K562 (cell line): ENCODE measurements at regions not wholly inside any gene's neighbourhood (a gene's known extent, or its start where the extent isn't known, plus 50 kb on each side); places are given as distances from the start of the nearest gene placed in this dataset.

Experiments used
- ATAC-seq: fragments of 200-7000 bp; cut with Tn5 transposase; 3 replicates; pipeline ENCODE4 v1.9.1; 2020; ENCODE audit warnings: moderate library complexity
- BruUV-seq: library from RNA; stranded (reverse); fragments of 400-500 nt; replicated peaks from 2 replicates; lab custom pipeline; 2021; lab: Mats Ljungman, UMichigan
- CTCF ChIA-PET: fragments of 300-600 bp; formaldehyde crosslinking; extraction: SDS; loops from one replicate; lab custom pipeline; 2021; ENCODE audit warnings: low intra/inter-chr PET ratio; lab: Yijun Ruan, JAX
- POLR2A ChIA-PET: fragments of 300-600, 350-650 bp; sonication (Branson Sonifier 250); formaldehyde crosslinking; extraction: SDS; loops from one replicate; lab custom pipeline; 2021; ENCODE audit warnings: antibody characterized with exemption, inconsistent platforms; lab: Yijun Ruan, JAX
- DNase-seq, 4 experiments: peaks; one replicate each; pipeline versions ENCODE4 v3.0.0 to v3.0.0-alpha.2; 2011 to 2018; ENCODE audit warnings: low spot score in 3 of 4, mixed read lengths in 3 of 4; ENCODE audit errors: extremely low read depth in 1 of 4
- FAIRE-seq: peaks from 2 replicates; lab custom pipeline; 2011; peaks lifted over from hg19 to GRCh38; lab: Jason Lieb, UNC
- H2AFZ ChIP-seq: 2 replicates; pipeline ENCODE4 v1.6.0; 2011; ENCODE audit warnings: low read depth, low read length, control low read depth, inconsistent platforms
- H3K27ac ChIP-seq: fragments of 200-600 bp; 3 replicates; pipeline ENCODE4 v1.8.0; 2011; ENCODE audit warnings: low read depth, mild to moderate bottlenecking, control low read depth, inconsistent platforms, low read length, moderate library complexity, mixed read lengths; ENCODE audit errors: extremely low read depth
- H3K27me3 ChIP-seq, 2 experiments: fragments of 300-600 bp in 1 of 2; 2 replicates in 1 of 2; 3 replicates in 1 of 2; pipeline versions ENCODE4 v1.6.0 to v1.8.0; 2011; ENCODE audit warnings: inconsistent platforms in 2 of 2, low read length in 2 of 2, mild to moderate bottlenecking in 1 of 2, mixed read lengths in 1 of 2, moderate library complexity in 1 of 2; ENCODE audit not compliant: control insufficient read depth in 2 of 2, insufficient read depth in 2 of 2
- H3K36me3 ChIP-seq: fragments of 300-600 bp; 3 replicates; pipeline ENCODE4 v1.8.0; 2011; ENCODE audit warnings: mild to moderate bottlenecking, low read length, inconsistent platforms; ENCODE audit not compliant: control insufficient read depth, insufficient read depth
- H3K4me1 ChIP-seq, 2 experiments: fragments of 200-600 bp in 1 of 2; replicated peaks in 1 of 2; 2 replicates in 1 of 2; 3 replicates in 1 of 2; pipeline versions ENCODE4 v1.5.1 to v1.8.0; 2011; ENCODE audit warnings: inconsistent platforms in 2 of 2, low read length in 2 of 2, mild to moderate bottlenecking in 1 of 2, mixed read lengths in 1 of 2, moderate library complexity in 1 of 2; ENCODE audit not compliant: control insufficient read depth in 2 of 2, insufficient read depth in 2 of 2
- H3K4me2 ChIP-seq: 2 replicates; pipeline ENCODE4 v1.6.1; 2011; ENCODE audit warnings: low read length, control low read depth, inconsistent platforms, mixed read lengths; ENCODE audit not compliant: insufficient read depth
- H3K4me3 ChIP-seq: fragments of 200-600 bp; sonication (generic), shearing (Covaris generic); 2 replicates; pipeline ENCODE4 v1.5.1; 2016; ENCODE audit warnings: control low read depth, inconsistent platforms
- H3K79me2 ChIP-seq: fragments of 200-600 bp; 3 replicates; pipeline ENCODE4 v1.8.0; 2011; ENCODE audit warnings: low read length, inconsistent platforms; ENCODE audit not compliant: control insufficient read depth, insufficient read depth
- H3K9ac ChIP-seq, 2 experiments: 2 replicates each; pipeline versions ENCODE4 v1.6.0 to v1.6.1; 2011; ENCODE audit warnings: low read depth in 2 of 2, low read length in 2 of 2, control low read depth in 1 of 2, inconsistent platforms in 1 of 2, mild to moderate bottlenecking in 1 of 2, mixed read lengths in 1 of 2; ENCODE audit not compliant: insufficient read depth in 1 of 2
- H3K9me1 ChIP-seq: one replicate; pipeline ENCODE4 v1.6.0; 2011; ENCODE audit warnings: inconsistent platforms, mild to moderate bottlenecking, low read length, moderate library complexity; ENCODE audit not compliant: control insufficient read depth, insufficient read depth
- H3K9me3 ChIP-seq: replicated peaks from 2 replicates; pipeline ENCODE4 v1.5.1; 2011; ENCODE audit warnings: low read depth, low read length, inconsistent platforms; ENCODE audit not compliant: control insufficient read depth, insufficient read depth
- H4K20me1 ChIP-seq: replicated peaks from 2 replicates; pipeline ENCODE4 v1.6.1; 2011; ENCODE audit warnings: low read length, inconsistent platforms, mixed read lengths; ENCODE audit not compliant: control insufficient read depth, insufficient read depth
- ETV5 ChIP-seq: sonication (generic); formaldehyde crosslinking; IDR thresholded peaks from 2 replicates; pipeline ENCODE4 v1.4.0; 2020; ENCODE audit warnings: low read depth, mild to moderate bottlenecking, missing genetic modification reagents
- EZH2 ChIP-seq: IDR thresholded peaks from 2 replicates; pipeline ENCODE4 v1.6.1; 2012; ENCODE audit warnings: low read depth, mild to moderate bottlenecking, inconsistent platforms, low read length, borderline replicate concordance
- FOXA3 ChIP-seq, 2 experiments: fragments of 450-650 bp in 1 of 2; sonication (generic) in 1 of 2; formaldehyde crosslinking; IDR thresholded peaks in 1 of 2; conservative IDR thresholded peaks in 1 of 2; 2 replicates each; pipeline versions ENCODE4 v1.4.0 to v1.8.0; 2020 to 2022; ENCODE audit warnings: mild to moderate bottlenecking in 2 of 2, missing genetic modification reagents in 1 of 2
- HSF4 ChIP-seq: fragments of 250-450 bp; sonication (Bioruptor Pico); IDR thresholded peaks from 2 replicates; pipeline ENCODE4 v2.1.2; 2022; ENCODE audit warnings: mild to moderate bottlenecking, moderate library complexity, borderline replicate concordance
- IRF2 ChIP-seq: sonication (generic); formaldehyde crosslinking; IDR thresholded peaks from 2 replicates; pipeline ENCODE4 v1.8.1; 2022; ENCODE audit warnings: mild to moderate bottlenecking, missing genetic modification reagents
- NFE2 ChIP-seq: IDR thresholded peaks from 2 replicates; pipeline ENCODE4 v1.6.1; 2014; ENCODE audit warnings: antibody characterized with exemption, low read depth
- PCBP1 ChIP-seq: fragments of 200-400 bp; formaldehyde crosslinking; IDR thresholded peaks from 2 replicates; pipeline ENCODE4 v1.6.1; 2018; ENCODE audit warnings: mild to moderate bottlenecking, low read depth, low read length; ENCODE audit not compliant: poor library complexity, severe bottlenecking
- PHF20 ChIP-seq: fragments of 450-650 bp; IDR thresholded peaks from 2 replicates; pipeline ENCODE4 v1.6.1; 2018; ENCODE audit not compliant: partially characterized antibody
- TCFL5 ChIP-seq: fragments of 250-450 bp; sonication (Bioruptor Pico); conservative IDR thresholded peaks from 2 replicates; pipeline ENCODE4 v1.6.1; 2021; ENCODE audit warnings: mild to moderate bottlenecking, moderate library complexity, matching md5 sums
- ZNF436 ChIP-seq: fragments of 250-450, 450-650 bp; sonication (Bioruptor Pico); formaldehyde crosslinking; IDR thresholded peaks from 2 replicates; pipeline ENCODE4 v1.7.0; 2020; ENCODE audit warnings: mild to moderate bottlenecking
- ZNF583 ChIP-seq: fragments of 250-450 bp; sonication (Bioruptor Pico); IDR thresholded peaks from 2 replicates; pipeline ENCODE4 v1.4.0; 2020
- WGBS: fragments of 100-300 bp; shearing (Covaris generic); methylation state at CpG from one replicate; pipeline ENCODE4 v1.1.6; 2016; ENCODE audit warnings: low coverage, mixed read lengths; ENCODE audit not compliant: insufficient coverage; ENCODE audit errors: missing lambda C conversion rate; 5-methylcytosine and 5-hydroxymethylcytosine counted together
- in situ Hi-C: fragments of 300-500 bp; cut with MboI; formaldehyde crosslinking; loops from 4 replicates; pipeline ENCODE4 v1.15.0; 2018; ENCODE audit warnings: inconsistent platforms, mixed read lengths
- intact Hi-C: fragments of 100-400 bp; cut with micrococcal nuclease; formaldehyde crosslinking; loops from 2 replicates; pipeline ENCODE4 v1.14.2; 2022
- TF ChIP-seq, protein P1 (sequence below): fragments of 250-450 bp; sonication (Bioruptor Pico); IDR thresholded peaks from 2 replicates; pipeline ENCODE4 v1.5.0; 2021

GRCh38 chr12:83753205-83753604 lies 1066.5 kb downstream of the TMTC2 start (continued):
- TF ChIP-seq TCFL5 (CRISPR knock-in tag) (no peak), NFE2 (no peak)
- TF ChIP-seq, protein P1, sequence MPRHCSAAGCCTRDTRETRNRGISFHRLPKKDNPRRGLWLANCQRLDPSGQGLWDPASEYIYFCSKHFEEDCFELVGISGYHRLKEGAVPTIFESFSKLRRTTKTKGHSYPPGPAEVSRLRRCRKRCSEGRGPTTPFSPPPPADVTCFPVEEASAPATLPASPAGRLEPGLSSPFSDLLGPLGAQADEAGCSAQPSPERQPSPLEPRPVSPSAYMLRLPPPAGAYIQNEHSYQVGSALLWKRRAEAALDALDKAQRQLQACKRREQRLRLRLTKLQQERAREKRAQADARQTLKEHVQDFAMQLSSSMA (CRISPR knock-in tag): no peak

DNA sequence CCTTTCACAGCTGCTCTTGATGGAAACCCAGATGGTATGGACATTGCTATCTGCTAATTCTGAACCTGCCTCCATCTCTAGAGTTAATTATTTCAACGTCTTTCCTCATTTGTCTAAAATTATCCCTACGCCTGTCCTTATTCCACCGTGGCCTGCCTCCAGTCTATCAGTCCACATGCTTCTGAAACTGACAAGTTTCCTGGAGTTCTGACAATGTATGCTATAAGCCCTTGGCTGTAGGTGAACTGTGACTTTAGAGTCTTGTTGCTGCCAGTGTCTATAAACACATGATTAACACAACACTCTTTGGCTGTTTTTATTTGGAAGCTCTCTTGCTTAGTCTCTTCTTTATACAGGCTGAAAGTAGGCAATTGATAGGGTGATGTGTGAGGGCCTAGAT lies 1052.9 kb downstream of the TMTC2 start:
- Histone ChIP-seq H3K9me1 (no peaks in the 10 kb centered on the region), H3K4me1 (no peaks in the 10 kb centered on the region), H3K4me3 (no peak overlapping the region), H3K27ac (no peak overlapping the region), H4K20me1 (no peaks in the 10 kb centered on the region), H3K36me3 (no peaks in the 10 kb centered on the region), H3K9ac (no peak overlapping the region), H3K4me2 (no peak overlapping the region), H2AFZ (no peak overlapping the region), H3K79me2 (no peaks in the 10 kb centered on the region), H3K9me3 (no peaks in the 10 kb centered on the region), H3K27me3 (no peaks in the 10 kb centered on the region)
- DNase-seq (no peak), FAIRE-seq (no peak), ATAC-seq (no peak)
- WGBS: 0% methylated on average over 2 of the region's 3 CpGs
- ChIA-PET CTCF (no interaction called here), POLR2A (no interaction called here)
- BruUV-seq: no TSS peak
- intact Hi-C loops (no loop called here), in situ Hi-C loops (no loop called here)
- TF ChIP-seq EZH2 (no peak), PHF20 (no peak), PCBP1 (no peak), ETV5 (no peak), ZNF583 (CRISPR knock-in tag) (no peak), ZNF436 (CRISPR knock-in tag) (no peak), FOXA3 (CRISPR knock-in tag; conservative IDR thresholded peaks at IDR 0.05 in 1 of 2, IDR thresholded peaks at IDR 0.05 in 1 of 2) (no peak), HSF4 (CRISPR knock-in tag) (no peak), IRF2 (no peak)
